ENCODE measurements at regions not wholly inside any gene's neighbourhood (a gene's known extent, or its start where the extent isn't known, plus 50 kb on each side); places are given as distances from the start of the nearest gene placed in this dataset.

DNA sequence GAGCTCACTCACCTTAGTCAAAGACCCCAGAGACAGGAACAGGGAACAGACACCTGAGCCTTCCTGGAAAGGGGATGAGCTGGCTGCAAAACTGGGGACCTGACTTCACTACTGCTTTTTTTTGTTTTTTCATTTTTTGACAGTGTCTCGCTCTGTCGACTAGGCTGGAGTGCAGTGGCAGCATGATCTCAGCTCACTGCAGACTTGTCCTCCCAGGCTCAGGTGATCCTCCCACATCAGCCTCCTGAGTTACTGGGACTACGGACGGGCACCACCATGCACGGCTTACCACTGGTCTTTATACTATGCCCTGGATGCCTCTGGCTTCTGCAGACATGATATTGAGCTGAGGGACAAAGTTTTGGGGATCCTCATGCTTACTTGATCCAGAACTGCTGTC lies 184.1 kb downstream of the INSIG2 start:
- H3K27me3 ChIP-seq (ENCODE audit: control insufficient read depth, insufficient read depth, low read length): no peaks in the 10 kb centered on the region
- H3K4me3 ChIP-seq (ENCODE audit: low read depth, low read length): no peak overlapping the region
- DNase-seq (ENCODE audit: low read depth) (no peak), FAIRE-seq (no peak)
- H3K36me3 ChIP-seq (ENCODE audit: control insufficient read depth, insufficient read depth, low read length): no peaks in the 10 kb centered on the region
- no peak for TF ChIP-seq CTCF (IDR thresholded peaks at IDR 0.05; ENCODE audit: insufficient read depth, low read length, severe bottlenecking)

DNA sequence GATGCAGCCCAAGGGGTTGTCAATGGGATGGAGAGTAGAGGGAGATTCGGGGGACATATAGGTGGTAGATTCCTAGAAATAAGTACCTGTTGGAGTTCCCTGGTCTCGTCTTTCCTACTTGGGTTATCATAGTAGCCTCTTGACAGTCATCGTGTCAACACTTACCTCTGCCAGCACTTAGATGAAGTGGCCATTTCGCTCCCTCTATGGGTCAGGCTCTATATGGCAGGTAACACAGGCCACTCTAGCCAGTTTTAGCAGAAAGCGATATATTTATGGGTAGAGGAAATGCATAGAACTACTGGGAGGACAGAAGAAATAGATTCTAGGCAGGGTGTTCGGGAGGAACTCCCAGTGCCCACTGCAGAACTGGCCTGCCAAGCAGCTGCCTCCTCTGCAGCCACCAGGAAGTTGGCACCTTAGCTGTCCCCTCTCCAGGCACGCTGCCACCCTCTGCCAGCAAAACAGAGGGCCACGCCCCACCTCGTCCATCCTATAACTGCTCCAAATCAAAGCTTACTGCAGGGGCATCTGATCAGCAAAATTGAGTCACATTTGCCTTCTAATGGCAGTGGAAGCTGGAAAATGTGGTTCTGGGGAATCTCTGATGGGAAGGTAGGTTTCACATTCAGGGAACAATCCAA lies 181.3 kb downstream of the INSIG2 start:
- H3K4me3 ChIP-seq (ENCODE audit: low read depth, low read length): no peak overlapping the region
- no peaks in the 10 kb centered on the region for H3K27me3 ChIP-seq (ENCODE audit: control insufficient read depth, insufficient read depth, low read length)
- H3K36me3 ChIP-seq (ENCODE audit: control insufficient read depth, insufficient read depth, low read length): no peaks in the 10 kb centered on the region
- TF ChIP-seq CTCF (IDR thresholded peaks at IDR 0.05; ENCODE audit: insufficient read depth, low read length, severe bottlenecking): peak; percentile 75
- FAIRE-seq (no peak), DNase-seq (ENCODE audit: low read depth) (peak; percentile 58)

GRCh38 chr2:118268268-118268667 lies 180.0 kb downstream of the INSIG2 start:
- DNase-seq (ENCODE audit: low read depth): no peak
- Histone ChIP-seq H3K4me3 (ENCODE audit: low read depth, low read length) (no peak overlapping the region), H3K36me3 (ENCODE audit: control insufficient read depth, insufficient read depth, low read length) (no peaks in the 10 kb centered on the region), H3K27me3 (ENCODE audit: control insufficient read depth, insufficient read depth, low read length) (no peaks in the 10 kb centered on the region)
- no peak for TF ChIP-seq CTCF (IDR thresholded peaks at IDR 0.05; ENCODE audit: insufficient read depth, low read length, severe bottlenecking)
- no peak for FAIRE-seq

DNA sequence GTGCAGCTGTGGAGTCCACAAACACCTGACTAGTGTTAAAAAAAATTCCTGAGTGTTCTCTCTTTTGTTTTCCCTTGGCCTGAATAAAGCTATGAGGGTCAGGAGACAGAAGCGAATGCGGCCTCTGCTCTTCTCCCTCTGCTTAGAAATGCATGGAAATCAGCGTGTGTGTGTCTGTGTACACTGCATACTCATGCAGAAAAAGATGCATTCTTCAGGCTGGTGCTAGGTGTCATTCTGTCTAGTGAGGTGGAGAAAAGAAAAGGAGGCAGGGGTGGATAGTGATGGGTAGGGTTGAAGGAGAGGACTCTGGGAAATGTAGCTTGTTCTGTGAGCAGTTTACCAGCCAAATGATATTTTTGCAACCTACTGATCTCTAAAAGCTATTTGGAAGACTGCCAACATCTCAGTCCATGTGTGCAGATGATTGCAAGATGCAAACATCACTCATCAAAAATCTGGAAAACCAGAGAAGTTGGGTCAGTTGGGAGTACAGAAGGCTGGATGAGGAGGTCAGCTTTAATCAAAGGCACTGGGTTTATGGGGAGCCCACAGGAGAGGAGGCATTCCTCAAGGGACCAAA lies 177.7 kb downstream of the INSIG2 start:
- no peak for TF ChIP-seq CTCF (IDR thresholded peaks at IDR 0.05; ENCODE audit: insufficient read depth, low read length, severe bottlenecking)
- DNase-seq (ENCODE audit: low read depth) (no peak), FAIRE-seq (no peak)
- H3K36me3 ChIP-seq (ENCODE audit: control insufficient read depth, insufficient read depth, low read length): no peaks in the 10 kb centered on the region
- H3K4me3 ChIP-seq (ENCODE audit: low read depth, low read length): no peak overlapping the region
- H3K27me3 ChIP-seq (ENCODE audit: control insufficient read depth, insufficient read depth, low read length): no peaks in the 10 kb centered on the region

DNA sequence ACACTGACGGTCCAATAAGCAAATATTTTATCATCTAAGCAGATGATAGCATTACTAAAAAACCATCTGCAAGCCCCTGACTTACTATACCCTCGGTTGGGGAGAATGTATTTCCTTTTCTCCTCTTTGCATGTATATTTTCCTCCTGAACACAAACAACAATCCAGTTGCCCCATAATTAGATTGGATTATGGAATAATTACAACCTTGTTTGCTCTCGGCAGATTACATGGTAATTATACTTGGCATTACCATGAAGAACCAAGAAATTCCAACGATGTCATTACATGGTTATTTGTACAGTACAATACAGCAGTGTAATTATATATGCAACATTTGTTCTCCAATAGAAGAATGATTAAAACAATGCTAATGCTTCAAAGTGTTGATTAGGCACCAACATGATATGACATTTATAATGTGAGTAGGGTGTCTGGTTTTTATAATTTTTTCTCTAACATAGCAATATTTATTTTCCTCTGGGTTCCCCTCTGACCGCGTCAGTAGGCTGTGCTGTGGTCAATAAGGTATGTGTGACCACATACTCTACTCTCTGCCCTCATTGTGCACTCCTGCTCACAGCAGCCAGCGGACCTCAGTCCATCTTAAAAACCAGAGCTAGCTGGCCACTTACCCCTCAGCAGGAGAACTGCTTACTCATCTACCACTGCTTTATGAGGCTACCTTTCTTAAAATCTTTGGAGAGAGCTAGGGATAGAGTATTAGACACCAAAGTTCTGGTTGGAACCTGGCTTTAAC lies 176.1 kb downstream of the INSIG2 start:
- no peak overlapping the region for H3K4me3 ChIP-seq (ENCODE audit: low read depth, low read length)
- no peak for TF ChIP-seq CTCF (IDR thresholded peaks at IDR 0.05; ENCODE audit: insufficient read depth, low read length, severe bottlenecking)
- H3K27me3 ChIP-seq (ENCODE audit: control insufficient read depth, insufficient read depth, low read length): no peaks in the 10 kb centered on the region
- H3K36me3 ChIP-seq (ENCODE audit: control insufficient read depth, insufficient read depth, low read length): no peaks in the 10 kb centered on the region
- FAIRE-seq: no peak
- DNase-seq (ENCODE audit: low read depth): no peak

Data from bronchial epithelial cell (primary cell).